SK-N-SH treated with all-trans-retinoic acid at 6 μM for 48 hours (cell line): ENCODE measurements at regions not wholly inside any gene's neighbourhood (a gene's known extent, or its start where the extent isn't known, plus 50 kb on each side); places are given as distances from the start of the nearest gene placed in this dataset.

Experiments used
- ATAC-seq: fragments of 200-7000 bp; cut with Tn5 transposase; 3 replicates; pipeline ENCODE4 v1.9.1; 2020; ENCODE audit warnings: mild to moderate bottlenecking, moderate library complexity
- ARNTL ChIP-seq: fragments of 450-650 bp; formaldehyde crosslinking; IDR thresholded peaks from 2 replicates; pipeline ENCODE4 v1.5.0; 2020; ENCODE audit warnings: low read depth, mild to moderate bottlenecking, moderate library complexity, borderline replicate concordance
- BACH2 ChIP-seq: fragments of 250-450 bp; sonication (Bioruptor Pico); IDR thresholded peaks from 2 replicates; pipeline ENCODE4 v1.9.0; 2021; ENCODE audit warnings: mild to moderate bottlenecking, borderline replicate concordance
- CSDC2 ChIP-seq: fragments of 250-450 bp; sonication (Bioruptor Pico); IDR thresholded peaks from 2 replicates; pipeline ENCODE4 v1.5.0; 2020; ENCODE audit warnings: mild to moderate bottlenecking, moderate library complexity
- ESRRG ChIP-seq: fragments of 250-450 bp; sonication (Bioruptor Pico); IDR thresholded peaks from 2 replicates; pipeline ENCODE4 v1.6.1; 2021; ENCODE audit warnings: mild to moderate bottlenecking
- GLIS3 ChIP-seq: fragments of 250-450 bp; sonication (Bioruptor Pico); IDR thresholded peaks from 2 replicates; pipeline ENCODE4 v1.5.0; 2020; ENCODE audit warnings: mild to moderate bottlenecking, moderate library complexity
- ISL1 ChIP-seq: fragments of 250-450 bp; sonication (Bioruptor Pico); IDR thresholded peaks from 2 replicates; pipeline ENCODE4 v2.1.2; 2022; ENCODE audit warnings: mild to moderate bottlenecking, moderate library complexity
- PPARA ChIP-seq: fragments of 250-450 bp; sonication (Bioruptor Pico); IDR thresholded peaks from 2 replicates; pipeline ENCODE4 v1.5.0; 2020; ENCODE audit warnings: mild to moderate bottlenecking, borderline replicate concordance
- RARB ChIP-seq: fragments of 250-450 bp; sonication (Bioruptor Pico); IDR thresholded peaks from 2 replicates; pipeline ENCODE4 v1.8.0; 2021; ENCODE audit warnings: mild to moderate bottlenecking, moderate library complexity
- SNAI2 ChIP-seq: fragments of 250-450 bp; sonication (Bioruptor Pico); IDR thresholded peaks from 2 replicates; pipeline ENCODE4 v1.5.0; 2020; ENCODE audit warnings: mild to moderate bottlenecking, moderate library complexity
- TCF4 ChIP-seq: fragments of 250-450 bp; sonication (Bioruptor Pico); IDR thresholded peaks from 2 replicates; pipeline ENCODE4 v1.8.0; 2021; ENCODE audit warnings: mild to moderate bottlenecking, moderate library complexity, borderline replicate concordance
- TOX ChIP-seq: fragments of 250-450 bp; sonication (Bioruptor Pico); IDR thresholded peaks from 2 replicates; pipeline ENCODE4 v1.8.0; 2021; ENCODE audit warnings: mild to moderate bottlenecking, moderate library complexity, borderline replicate concordance
- ZC3H10 ChIP-seq: fragments of 250-450 bp; sonication (Bioruptor Pico); IDR thresholded peaks from 2 replicates; pipeline ENCODE4 v1.5.1; 2021; ENCODE audit warnings: mild to moderate bottlenecking, moderate library complexity
- ZFP3 ChIP-seq: fragments of 250-450 bp; sonication (Bioruptor Pico); IDR thresholded peaks from 2 replicates; pipeline ENCODE4 v1.5.0; 2020; ENCODE audit warnings: mild to moderate bottlenecking, moderate library complexity
- ZNF565 ChIP-seq: fragments of 450-650 bp; formaldehyde crosslinking; conservative IDR thresholded peaks from 2 replicates; pipeline ENCODE4 v1.5.0; 2020; ENCODE audit warnings: low read depth, mild to moderate bottlenecking, moderate library complexity
- ZNF70 ChIP-seq: fragments of 450-650 bp; formaldehyde crosslinking; IDR thresholded peaks from 2 replicates; pipeline ENCODE4 v1.5.0; 2020; ENCODE audit warnings: mild to moderate bottlenecking, moderate library complexity
- ZNF8 ChIP-seq: fragments of 450-650 bp; formaldehyde crosslinking; IDR thresholded peaks from 2 replicates; pipeline ENCODE4 v1.5.0; 2020; ENCODE audit warnings: mild to moderate bottlenecking, moderate library complexity
- TF ChIP-seq, protein P1 (sequence below): fragments of 250-450 bp; sonication (Bioruptor Pico); IDR thresholded peaks from 2 replicates; pipeline ENCODE4 v1.5.0; 2020; ENCODE audit warnings: mild to moderate bottlenecking, moderate library complexity
- TF ChIP-seq, protein P2 (sequence below): fragments of 250-450 bp; sonication (Bioruptor Pico); IDR thresholded peaks from 2 replicates; pipeline ENCODE4 v1.5.1; 2020; ENCODE audit warnings: low read depth, mild to moderate bottlenecking, moderate library complexity
- TF ChIP-seq, protein P3 (sequence below): fragments of 250-450 bp; sonication (Bioruptor Pico); IDR thresholded peaks from 2 replicates; pipeline ENCODE4 v1.5.1; 2021; ENCODE audit warnings: mild to moderate bottlenecking, moderate library complexity
- TF ChIP-seq, protein P4 (sequence below): fragments of 250-450 bp; sonication (Bioruptor Pico); IDR thresholded peaks from 2 replicates; pipeline ENCODE4 v1.8.0; 2020; ENCODE audit warnings: mild to moderate bottlenecking, moderate library complexity, borderline replicate concordance
- TF ChIP-seq, protein P5 (sequence below): fragments of 250-450 bp; sonication (Bioruptor Pico); IDR thresholded peaks from 2 replicates; pipeline ENCODE4 v1.8.0; 2021; ENCODE audit warnings: low read depth, mild to moderate bottlenecking, moderate library complexity, borderline replicate concordance

DNA sequence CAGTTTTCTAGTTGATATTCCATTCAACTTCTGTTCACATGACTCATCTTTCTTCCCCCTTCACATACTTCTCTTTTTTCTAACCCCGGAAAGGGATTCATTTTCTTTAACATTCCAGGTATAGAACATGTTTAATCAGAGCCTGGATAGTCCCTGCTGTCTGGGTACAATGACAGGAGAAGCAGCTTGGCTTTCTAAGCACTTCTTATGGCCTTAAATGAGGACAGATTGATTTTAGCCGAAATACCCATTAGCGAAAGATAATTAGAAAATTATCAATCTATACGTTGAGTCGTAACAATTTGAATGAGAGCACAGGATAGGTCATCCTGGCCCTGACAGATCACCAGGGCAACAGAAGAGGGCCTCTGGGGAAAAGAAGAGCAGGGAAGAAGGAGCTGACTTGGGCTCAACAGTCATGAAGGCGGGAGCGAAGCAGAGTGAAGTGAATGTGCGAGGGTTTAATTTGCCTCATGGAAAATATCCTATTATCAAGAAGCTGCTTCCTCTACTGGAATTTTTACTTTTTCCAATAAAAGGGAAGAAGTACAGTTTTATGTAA is 62.2 kb downstream of the PPP1R2C start:
- TF ChIP-seq ZNF70 (CRISPR knock-in tag) (no peak), ZFP3 (CRISPR knock-in tag) (no peak), CSDC2 (no peak), ARNTL (CRISPR knock-in tag) (no peak), TOX (CRISPR knock-in tag) (no peak), ZNF565 (CRISPR knock-in tag) (no peak), ESRRG (CRISPR knock-in tag) (no peak), ZC3H10 (CRISPR knock-in tag) (no peak), TCF4 (no peak)
- TF ChIP-seq, protein P1, sequence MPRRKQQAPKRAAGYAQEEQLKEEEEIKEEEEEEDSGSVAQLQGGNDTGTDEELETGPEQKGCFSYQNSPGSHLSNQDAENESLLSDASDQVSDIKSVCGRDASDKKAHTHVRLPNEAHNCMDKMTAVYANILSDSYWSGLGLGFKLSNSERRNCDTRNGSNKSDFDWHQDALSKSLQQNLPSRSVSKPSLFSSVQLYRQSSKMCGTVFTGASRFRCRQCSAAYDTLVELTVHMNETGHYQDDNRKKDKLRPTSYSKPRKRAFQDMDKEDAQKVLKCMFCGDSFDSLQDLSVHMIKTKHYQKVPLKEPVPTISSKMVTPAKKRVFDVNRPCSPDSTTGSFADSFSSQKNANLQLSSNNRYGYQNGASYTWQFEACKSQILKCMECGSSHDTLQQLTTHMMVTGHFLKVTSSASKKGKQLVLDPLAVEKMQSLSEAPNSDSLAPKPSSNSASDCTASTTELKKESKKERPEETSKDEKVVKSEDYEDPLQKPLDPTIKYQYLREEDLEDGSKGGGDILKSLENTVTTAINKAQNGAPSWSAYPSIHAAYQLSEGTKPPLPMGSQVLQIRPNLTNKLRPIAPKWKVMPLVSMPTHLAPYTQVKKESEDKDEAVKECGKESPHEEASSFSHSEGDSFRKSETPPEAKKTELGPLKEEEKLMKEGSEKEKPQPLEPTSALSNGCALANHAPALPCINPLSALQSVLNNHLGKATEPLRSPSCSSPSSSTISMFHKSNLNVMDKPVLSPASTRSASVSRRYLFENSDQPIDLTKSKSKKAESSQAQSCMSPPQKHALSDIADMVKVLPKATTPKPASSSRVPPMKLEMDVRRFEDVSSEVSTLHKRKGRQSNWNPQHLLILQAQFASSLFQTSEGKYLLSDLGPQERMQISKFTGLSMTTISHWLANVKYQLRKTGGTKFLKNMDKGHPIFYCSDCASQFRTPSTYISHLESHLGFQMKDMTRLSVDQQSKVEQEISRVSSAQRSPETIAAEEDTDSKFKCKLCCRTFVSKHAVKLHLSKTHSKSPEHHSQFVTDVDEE, result no peak
- TF ChIP-seq, all 23 proteins: peak for 0
- ATAC-seq, result no peak

DNA sequence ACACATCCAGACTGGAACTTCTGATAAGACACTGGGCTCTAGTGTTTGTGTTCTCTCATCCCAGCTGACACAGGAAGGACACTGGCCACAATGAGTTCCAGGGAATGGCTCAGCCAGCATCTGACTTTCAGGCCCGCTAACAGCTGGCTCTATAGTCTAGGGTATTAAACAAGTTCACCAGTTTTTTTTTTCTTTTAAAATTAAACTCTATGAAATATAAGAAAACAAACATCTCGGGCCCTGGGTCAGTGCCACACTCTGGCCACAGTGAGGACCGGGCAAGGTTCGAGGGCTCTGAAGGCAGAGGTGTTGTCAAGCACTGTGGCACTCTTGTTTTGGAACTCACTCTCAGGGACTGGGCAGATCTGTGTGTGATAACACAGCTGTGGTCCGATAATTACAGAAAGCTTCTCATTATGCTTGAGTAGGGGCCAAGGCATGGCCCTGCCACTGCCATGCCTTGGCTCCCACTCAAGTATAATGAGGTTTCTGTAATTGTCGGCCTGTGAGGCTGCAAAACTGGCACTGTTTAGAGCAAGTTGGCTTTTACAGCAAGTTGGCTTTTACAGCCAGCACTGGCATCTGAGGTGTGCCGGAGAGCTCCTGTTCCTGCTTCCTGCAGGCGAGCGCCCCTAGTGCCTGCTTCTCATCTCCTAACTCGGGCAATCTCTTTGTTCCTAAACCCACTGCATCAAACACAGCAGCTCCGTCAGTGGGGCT is 62.8 kb downstream of the PPP1R2C start:
- peak; percentile 72 for ATAC-seq
- TF ChIP-seq, protein P2, sequence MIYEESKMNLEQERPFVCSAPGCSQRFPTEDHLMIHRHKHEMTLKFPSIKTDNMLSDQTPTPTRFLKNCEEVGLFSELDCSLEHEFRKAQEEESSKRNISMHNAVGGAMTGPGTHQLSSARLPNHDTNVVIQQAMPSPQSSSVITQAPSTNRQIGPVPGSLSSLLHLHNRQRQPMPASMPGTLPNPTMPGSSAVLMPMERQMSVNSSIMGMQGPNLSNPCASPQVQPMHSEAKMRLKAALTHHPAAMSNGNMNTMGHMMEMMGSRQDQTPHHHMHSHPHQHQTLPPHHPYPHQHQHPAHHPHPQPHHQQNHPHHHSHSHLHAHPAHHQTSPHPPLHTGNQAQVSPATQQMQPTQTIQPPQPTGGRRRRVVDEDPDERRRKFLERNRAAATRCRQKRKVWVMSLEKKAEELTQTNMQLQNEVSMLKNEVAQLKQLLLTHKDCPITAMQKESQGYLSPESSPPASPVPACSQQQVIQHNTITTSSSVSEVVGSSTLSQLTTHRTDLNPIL (CRISPR knock-in tag), result no peak
- no peak for TF ChIP-seq ZNF565 (CRISPR knock-in tag)
- TF ChIP-seq, protein P3, sequence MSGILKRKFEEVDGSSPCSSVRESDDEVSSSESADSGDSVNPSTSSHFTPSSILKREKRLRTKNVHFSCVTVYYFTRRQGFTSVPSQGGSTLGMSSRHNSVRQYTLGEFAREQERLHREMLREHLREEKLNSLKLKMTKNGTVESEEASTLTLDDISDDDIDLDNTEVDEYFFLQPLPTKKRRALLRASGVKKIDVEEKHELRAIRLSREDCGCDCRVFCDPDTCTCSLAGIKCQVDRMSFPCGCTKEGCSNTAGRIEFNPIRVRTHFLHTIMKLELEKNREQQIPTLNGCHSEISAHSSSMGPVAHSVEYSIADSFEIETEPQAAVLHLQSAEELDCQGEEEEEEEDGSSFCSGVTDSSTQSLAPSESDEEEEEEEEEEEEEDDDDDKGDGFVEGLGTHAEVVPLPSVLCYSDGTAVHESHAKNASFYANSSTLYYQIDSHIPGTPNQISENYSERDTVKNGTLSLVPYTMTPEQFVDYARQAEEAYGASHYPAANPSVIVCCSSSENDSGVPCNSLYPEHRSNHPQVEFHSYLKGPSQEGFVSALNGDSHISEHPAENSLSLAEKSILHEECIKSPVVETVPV, result no peak
- TF ChIP-seq TOX (CRISPR knock-in tag), result no peak
- no peak for TF ChIP-seq ZNF70 (CRISPR knock-in tag)
- TF ChIP-seq BACH2 (CRISPR knock-in tag), result no peak
- no peak for TF ChIP-seq ISL1
- no peak for TF ChIP-seq ESRRG (CRISPR knock-in tag)
- TF ChIP-seq, protein P4, sequence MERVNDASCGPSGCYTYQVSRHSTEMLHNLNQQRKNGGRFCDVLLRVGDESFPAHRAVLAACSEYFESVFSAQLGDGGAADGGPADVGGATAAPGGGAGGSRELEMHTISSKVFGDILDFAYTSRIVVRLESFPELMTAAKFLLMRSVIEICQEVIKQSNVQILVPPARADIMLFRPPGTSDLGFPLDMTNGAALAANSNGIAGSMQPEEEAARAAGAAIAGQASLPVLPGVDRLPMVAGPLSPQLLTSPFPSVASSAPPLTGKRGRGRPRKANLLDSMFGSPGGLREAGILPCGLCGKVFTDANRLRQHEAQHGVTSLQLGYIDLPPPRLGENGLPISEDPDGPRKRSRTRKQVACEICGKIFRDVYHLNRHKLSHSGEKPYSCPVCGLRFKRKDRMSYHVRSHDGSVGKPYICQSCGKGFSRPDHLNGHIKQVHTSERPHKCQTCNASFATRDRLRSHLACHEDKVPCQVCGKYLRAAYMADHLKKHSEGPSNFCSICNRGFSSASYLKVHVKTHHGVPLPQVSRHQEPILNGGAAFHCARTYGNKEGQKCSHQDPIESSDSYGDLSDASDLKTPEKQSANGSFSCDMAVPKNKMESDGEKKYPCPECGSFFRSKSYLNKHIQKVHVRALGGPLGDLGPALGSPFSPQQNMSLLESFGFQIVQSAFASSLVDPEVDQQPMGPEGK, result no peak
- TF ChIP-seq SNAI2 (CRISPR knock-in tag), result no peak
- no peak for TF ChIP-seq GLIS3 (CRISPR knock-in tag)
- TF ChIP-seq PPARA (CRISPR knock-in tag), result no peak

DNA sequence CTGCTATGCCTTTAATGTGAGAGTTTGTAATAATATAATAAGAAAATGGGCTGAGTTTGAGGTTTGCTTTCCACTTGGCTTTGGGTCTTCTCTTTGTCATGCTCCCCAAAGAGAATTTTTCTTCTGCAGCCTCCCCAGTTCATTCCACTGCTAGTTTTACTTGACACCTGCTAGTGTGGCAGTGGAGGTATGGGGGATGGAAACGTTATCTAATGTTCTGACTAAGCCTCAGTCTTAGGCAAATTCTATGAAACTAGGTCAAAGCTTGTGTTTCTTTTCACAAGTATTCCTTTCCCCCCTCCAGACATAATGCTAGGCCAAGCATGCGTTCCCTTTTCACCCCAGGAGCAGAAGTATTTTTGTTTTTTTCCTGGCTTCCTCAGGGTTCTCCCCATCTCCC is 67.5 kb downstream of the PPP1R2C start:
- no peak for ATAC-seq
- TF ChIP-seq PPARA (CRISPR knock-in tag), result no peak
- TF ChIP-seq TCF4, result no peak
- TF ChIP-seq, protein P1, result no peak
- no peak for TF ChIP-seq ZFP3 (CRISPR knock-in tag)
- TF ChIP-seq, protein P2 (CRISPR knock-in tag), result no peak
- TF ChIP-seq, protein P3, result no peak
- no peak for TF ChIP-seq ARNTL (CRISPR knock-in tag)
- TF ChIP-seq ZNF70 (CRISPR knock-in tag), result no peak
- TF ChIP-seq BACH2 (CRISPR knock-in tag), result no peak
- TF ChIP-seq ZNF8, result no peak
- no peak for TF ChIP-seq RARB (CRISPR knock-in tag)
- TF ChIP-seq, protein P5, sequence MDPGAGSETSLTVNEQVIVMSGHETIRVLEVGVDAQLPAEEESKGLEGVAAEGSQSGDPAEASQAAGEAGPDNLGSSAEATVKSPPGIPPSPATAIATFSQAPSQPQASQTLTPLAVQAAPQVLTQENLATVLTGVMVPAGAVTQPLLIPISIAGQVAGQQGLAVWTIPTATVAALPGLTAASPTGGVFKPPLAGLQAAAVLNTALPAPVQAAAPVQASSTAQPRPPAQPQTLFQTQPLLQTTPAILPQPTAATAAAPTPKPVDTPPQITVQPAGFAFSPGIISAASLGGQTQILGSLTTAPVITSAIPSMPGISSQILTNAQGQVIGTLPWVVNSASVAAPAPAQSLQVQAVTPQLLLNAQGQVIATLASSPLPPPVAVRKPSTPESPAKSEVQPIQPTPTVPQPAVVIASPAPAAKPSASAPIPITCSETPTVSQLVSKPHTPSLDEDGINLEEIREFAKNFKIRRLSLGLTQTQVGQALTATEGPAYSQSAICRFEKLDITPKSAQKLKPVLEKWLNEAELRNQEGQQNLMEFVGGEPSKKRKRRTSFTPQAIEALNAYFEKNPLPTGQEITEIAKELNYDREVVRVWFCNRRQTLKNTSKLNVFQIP (CRISPR knock-in tag), result no peak
